Type B pancreatic cell (in vitro differentiated cells): ENCODE measurements at regions not wholly inside any gene's neighbourhood (a gene's known extent, or its start where the extent isn't known, plus 50 kb on each side); places are given as distances from the start of the nearest gene placed in this dataset.

Experiments used
- DNase-seq: peaks from one replicate; pipeline ENCODE4 v3.0.0; 2021; ENCODE audit warnings: mixed read lengths; ENCODE audit not compliant: unreplicated experiment; ENCODE audit errors: extremely low spot score
- H3K27ac Mint-ChIP-seq: 2 replicates; pipeline ENCODE4 v1.8.0; 2021; ENCODE audit warnings: mild to moderate bottlenecking, mixed read lengths
- H3K27me3 Mint-ChIP-seq: 2 replicates; pipeline ENCODE4 v1.8.0; 2021; ENCODE audit warnings: mixed read lengths
- H3K36me3 Mint-ChIP-seq: 2 replicates; pipeline ENCODE4 v1.8.0; 2021; ENCODE audit warnings: mixed read lengths
- H3K4me1 Mint-ChIP-seq: one replicate; pipeline ENCODE4 v1.8.0; 2021; ENCODE audit warnings: mixed read lengths; ENCODE audit not compliant: unreplicated experiment
- H3K4me3 Mint-ChIP-seq: 2 replicates; pipeline ENCODE4 v1.8.0; 2021; ENCODE audit warnings: mild to moderate bottlenecking, mixed read lengths
- H3K9me3 Mint-ChIP-seq: 2 replicates; pipeline ENCODE4 v1.8.0; 2021; ENCODE audit warnings: mixed read lengths
- CTCF ChIP-seq: fragments of 200-600 bp; sonication (generic); conservative IDR thresholded peaks from 2 replicates; pipeline ENCODE4 v1.5.0; 2021; ENCODE audit warnings: antibody characterized with exemption, mild to moderate bottlenecking

GRCh38 chr2:37873229-37873628 is 51.9 kb upstream of the RMDN2 start:
- TF ChIP-seq CTCF = no peak
- H3K4me1 Mint-ChIP-seq = peaks cover 44% of the 10 kb centered on the region
- H3K36me3 Mint-ChIP-seq = peaks cover 4% of the 10 kb centered on the region
- H3K27ac Mint-ChIP-seq = no peak overlapping the region
- no peak overlapping the region for H3K4me3 Mint-ChIP-seq
- H3K27me3 Mint-ChIP-seq = peaks cover 40% of the 10 kb centered on the region
- peaks cover 6% of the 10 kb centered on the region for H3K9me3 Mint-ChIP-seq
- no peak for DNase-seq

- H3K4me3 Mint-ChIP-seq = no peak overlapping the region
- H3K4me1 Mint-ChIP-seq = peaks cover 44% of the 10 kb centered on the region
- no peak overlapping the region for H3K27ac Mint-ChIP-seq
- DNase-seq = no peak
- peaks cover 34% of the 10 kb centered on the region for H3K27me3 Mint-ChIP-seq
- TF ChIP-seq CTCF = no peak
- peaks cover 4% of the 10 kb centered on the region for H3K36me3 Mint-ChIP-seq
- H3K9me3 Mint-ChIP-seq = peaks cover 6% of the 10 kb centered on the region
Observed at GRCh38 chr2:37873749-37874330, 51.2 kb upstream of the RMDN2 start.

GRCh38 chr2:37874470-37874869 is 50.6 kb upstream of the RMDN2 start:
- H3K4me1 Mint-ChIP-seq = peaks cover 44% of the 10 kb centered on the region
- no peak for TF ChIP-seq CTCF
- H3K27me3 Mint-ChIP-seq = peaks cover 30% of the 10 kb centered on the region
- peak overlapping the region; percentile 51 for H3K27ac Mint-ChIP-seq
- DNase-seq = no peak
- peaks cover 4% of the 10 kb centered on the region for H3K36me3 Mint-ChIP-seq
- H3K4me3 Mint-ChIP-seq = no peak overlapping the region
- peaks cover 6% of the 10 kb centered on the region for H3K9me3 Mint-ChIP-seq
